HepG2 (cell line): ENCODE measurements at regions not wholly inside any gene's neighbourhood (a gene's known extent, or its start where the extent isn't known, plus 50 kb on each side); places are given as distances from the start of the nearest gene placed in this dataset.

ENCODE experiments used
- ATAC-seq: fragments of 200-7000 bp; cut with Tn5 transposase; 3 replicates; pipeline ENCODE4 v1.9.1; 2020; ENCODE audit warnings: mild to moderate bottlenecking, moderate library complexity
- BruUV-seq: library from RNA; stranded (reverse); fragments of 400-500 nt; replicated peaks from 2 replicates; lab custom pipeline; 2021; lab: Mats Ljungman, UMichigan
- CTCF ChIA-PET: fragments of 300-600 bp; formaldehyde crosslinking; extraction: SDS; loops from one replicate; lab custom pipeline; 2021; ENCODE audit warnings: low total read pairs, inconsistent platforms, low intra/inter-chr PET ratio; lab: Yijun Ruan, JAX
- POLR2A ChIA-PET: fragments of 350-600 bp; sonication (Branson Sonifier 250); formaldehyde crosslinking; loops from one replicate; lab custom pipeline; 2020; ENCODE audit warnings: antibody characterized with exemption, inconsistent platforms; lab: Yijun Ruan, JAX
- DNase-seq: peaks from one replicate; pipeline ENCODE4 v3.0.0-alpha.2; 2015; ENCODE audit warnings: low spot score
- FAIRE-seq: peaks from 3 replicates; lab custom pipeline; 2011; peaks lifted over from hg19 to GRCh38; lab: Jason Lieb, UNC
- H2AFZ ChIP-seq: one replicate; pipeline ENCODE4 v1.6.1; 2011; ENCODE audit warnings: low read length, inconsistent platforms
- H3K27ac ChIP-seq: fragments of 300-600 bp; 3 replicates; pipeline ENCODE4 v1.8.0; 2011; ENCODE audit warnings: mixed run types, mild to moderate bottlenecking, mixed read lengths, low read length, inconsistent platforms; ENCODE audit not compliant: insufficient read depth; ENCODE audit errors: extremely low read length
- H3K27me3 ChIP-seq, 2 experiments: fragments of 200-600 bp in 1 of 2; 2 replicates in 1 of 2; 3 replicates in 1 of 2; pipeline versions ENCODE4 v1.6.0 to v1.8.0; 2011; ENCODE audit warnings: low read length in 2 of 2, mild to moderate bottlenecking in 2 of 2, moderate library complexity in 2 of 2, inconsistent platforms in 1 of 2; ENCODE audit not compliant: insufficient read depth in 2 of 2, control insufficient read depth in 1 of 2
- H3K36me3 ChIP-seq, 2 experiments: fragments of 200-600 bp in 1 of 2; replicated peaks in 1 of 2; 2 replicates in 1 of 2; 3 replicates in 1 of 2; pipeline versions ENCODE4 v1.5.1 to v1.8.0; 2011; ENCODE audit warnings: low read length in 2 of 2, inconsistent platforms in 1 of 2; ENCODE audit not compliant: insufficient read depth in 2 of 2, control insufficient read depth in 1 of 2
- H3K4me1 ChIP-seq: 2 replicates; pipeline ENCODE4 v1.5.1; 2012; ENCODE audit warnings: low read length, inconsistent platforms; ENCODE audit not compliant: insufficient read depth
- H3K4me2 ChIP-seq: 2 replicates; pipeline ENCODE4 v1.6.0; 2011; ENCODE audit warnings: low read depth, low read length, inconsistent platforms
- H3K4me3 ChIP-seq, 3 experiments: fragments of 200-600 bp in 1 of 3; sonication (generic), shearing (Covaris generic) in 1 of 3; replicated peaks in 1 of 3; 2 replicates each; pipeline ENCODE4 v1.5.1; 2011 to 2016; ENCODE audit warnings: low read length in 3 of 3, inconsistent platforms in 2 of 3, low read depth in 2 of 3, mild to moderate bottlenecking in 2 of 3, control low read depth in 1 of 3, mixed read lengths in 1 of 3; ENCODE audit not compliant: insufficient read depth in 1 of 3
- H3K79me2 ChIP-seq: one replicate; pipeline ENCODE4 v1.6.1; 2011; ENCODE audit warnings: low read length, inconsistent platforms; ENCODE audit not compliant: insufficient read depth
- H3K9ac ChIP-seq: 2 replicates; pipeline ENCODE4 v1.6.0; 2011; ENCODE audit warnings: mild to moderate bottlenecking, low read depth, low read length, inconsistent platforms; ENCODE audit not compliant: insufficient read depth
- H3K9me3 ChIP-seq: 2 replicates; pipeline ENCODE4 v1.5.1; 2012; ENCODE audit warnings: mild to moderate bottlenecking, low read length
- H4K20me1 ChIP-seq: 2 replicates; pipeline ENCODE4 v1.6.0; 2011; ENCODE audit warnings: inconsistent platforms, mild to moderate bottlenecking, low read length, moderate library complexity; ENCODE audit not compliant: insufficient read depth
- EEA1 ChIP-seq: sonication (generic); formaldehyde crosslinking; IDR thresholded peaks from 2 replicates; pipeline ENCODE4 v1.5.1; 2020; ENCODE audit warnings: mild to moderate bottlenecking, missing genetic modification reagents, borderline replicate concordance
- GMEB1 ChIP-seq: sonication (generic); formaldehyde crosslinking; IDR thresholded peaks from 2 replicates; pipeline ENCODE4 v1.5.1; 2020; ENCODE audit warnings: missing genetic modification reagents, mild to moderate bottlenecking, borderline replicate concordance
- PHB2 ChIP-seq: fragments of 450-650 bp; IDR thresholded peaks from 2 replicates; pipeline ENCODE4 v1.6.1; 2018; ENCODE audit not compliant: partially characterized antibody
- SAFB2 ChIP-seq: sonication (generic); formaldehyde crosslinking; IDR thresholded peaks from 2 replicates; pipeline ENCODE4 v1.5.1; 2020; ENCODE audit warnings: missing genetic modification reagents, low read depth, mild to moderate bottlenecking, borderline replicate concordance
- SMARCC2 ChIP-seq: fragments of 450-650 bp; IDR thresholded peaks from 2 replicates; pipeline ENCODE4 v1.6.1; 2017; ENCODE audit warnings: antibody characterized with exemption, mild to moderate bottlenecking
- SYNCRIP ChIP-seq: fragments of 200-400 bp; formaldehyde crosslinking; IDR thresholded peaks from 2 replicates; pipeline ENCODE4 v1.6.1; 2018; ENCODE audit warnings: mild to moderate bottlenecking, low read depth, low read length; ENCODE audit not compliant: insufficient read depth
- TAF15 ChIP-seq: fragments of 200-400 bp; formaldehyde crosslinking; IDR thresholded peaks from one replicate; pipeline ENCODE4 v1.6.1; 2018; ENCODE audit warnings: mild to moderate bottlenecking, low read depth, low read length; ENCODE audit not compliant: poor library complexity, severe bottlenecking
- TFAP4 ChIP-seq: sonication (generic); IDR thresholded peaks from 2 replicates; pipeline ENCODE4 v1.6.1; 2016; ENCODE audit warnings: low read depth, borderline replicate concordance
- ZNF138 ChIP-seq: sonication (generic); formaldehyde crosslinking; IDR thresholded peaks from 2 replicates; pipeline ENCODE4 v1.5.0; 2020; ENCODE audit warnings: mild to moderate bottlenecking, low read depth, missing genetic modification reagents
- ZNF205 ChIP-seq: IDR thresholded peaks from 2 replicates; pipeline ENCODE4 v1.6.1; 2018; ENCODE audit warnings: missing biosample characterization, missing genetic modification reagents
- ZNF513 ChIP-seq: sonication (generic); formaldehyde crosslinking; conservative IDR thresholded peaks from 2 replicates; pipeline ENCODE4 v1.5.0; 2020; ENCODE audit warnings: missing genetic modification reagents
- ZNF704 ChIP-seq: sonication (generic); formaldehyde crosslinking; IDR thresholded peaks from 2 replicates; pipeline ENCODE4 v1.8.1; 2023; ENCODE audit warnings: mild to moderate bottlenecking, inconsistent platforms, moderate library complexity, missing genetic modification reagents, borderline replicate concordance
- ZNF839 ChIP-seq: sonication (generic); formaldehyde crosslinking; IDR thresholded peaks from 2 replicates; pipeline ENCODE4 v1.4.0; 2020; ENCODE audit warnings: missing genetic modification reagents, mild to moderate bottlenecking, borderline replicate concordance
- WGBS: methylation state at CpG from one replicate; pipeline ENCODE4 v1.1.6; 2017; ENCODE audit warnings: low lambda C conversion rate; 5-methylcytosine and 5-hydroxymethylcytosine counted together
- in situ Hi-C: cut with HindIII; loops from 2 replicates; pipeline ENCODE4 v1.10.0; 2017; ENCODE audit warnings: low pct_unique_long_range_greater_than_20kb; ENCODE audit not compliant: extremely low pct_ligation_motif_present
- intact Hi-C: fragments of 100-400 bp; cut with micrococcal nuclease; formaldehyde crosslinking; loops from one replicate; pipeline ENCODE4 v1.10.0; 2022; ENCODE audit not compliant: unreplicated experiment

- no peak for TF ChIP-seq ZNF704 (CRISPR knock-in tag)
- TF ChIP-seq SAFB2 (CRISPR knock-in tag): no peak
- TF ChIP-seq ZNF138 (CRISPR knock-in tag): no peak
- no peak for TF ChIP-seq TFAP4
Observed at GRCh38 chr5:92864591-92864990, 716.4 kb downstream of the NR2F1-AS1 start (continued).

- no peaks in the 10 kb centered on the region for H3K79me2 ChIP-seq
- FAIRE-seq: no peak
- H4K20me1 ChIP-seq: no peaks in the 10 kb centered on the region
- no peak overlapping the region for H3K27ac ChIP-seq
- H3K4me2 ChIP-seq: no peak overlapping the region
- DNase-seq: no peak
- no peaks in the 10 kb centered on the region for H3K4me1 ChIP-seq
- H3K27me3 ChIP-seq: no peaks in the 10 kb centered on the region
- CTCF ChIA-PET: no interaction called here
- no peak overlapping the region for H3K4me3 ChIP-seq
- POLR2A ChIA-PET: no interaction called here
- no peaks in the 10 kb centered on the region for H3K36me3 ChIP-seq
- in situ Hi-C loops (loop anchor here (25.0 kb wide), 1 partner anchor 924 kb away; no protein-coding TSS in a partner anchor), intact Hi-C loops (no loop called here)
- H3K9ac ChIP-seq: no peak overlapping the region
- TF ChIP-seq PHB2 (no peak), SYNCRIP (no peak), GMEB1 (no peak), ZNF839 (CRISPR knock-in tag) (no peak), ZNF205 (CRISPR knock-in tag) (no peak), EEA1 (CRISPR knock-in tag) (no peak), SMARCC2 (no peak), TAF15 (no peak), ZNF513 (CRISPR knock-in tag) (no peak)
- 3% methylated on average over 2 of the region's 2 CpGs for WGBS
- no peaks in the 10 kb centered on the region for H3K9me3 ChIP-seq
- ATAC-seq: no peak
- no peak overlapping the region for H2AFZ ChIP-seq
- no TSS peak for BruUV-seq
Observed at GRCh38 chr5:92863666-92864065, 717.4 kb downstream of the NR2F1-AS1 start.
